ENCODE measurements at regions not wholly inside any gene's neighbourhood (a gene's known extent, or its start where the extent isn't known, plus 50 kb on each side); places are given as distances from the start of the nearest gene placed in this dataset.
"Not testable (repeated sequence)": the region's sequence is repeated elsewhere in the genome, so short reads cannot be mapped to it uniquely, and the experiment has no call there.

- not testable (repeated sequence) for ATAC-seq
Observed at GRCh38 chr2:114018464-114018863, 128.6 kb downstream of the ACTR3 start.

GRCh38 chr2:114020668-114021067 is 130.8 kb downstream of the ACTR3 start:
- ATAC-seq, result no peak
- no peak for DNase-seq
- intact Hi-C loops (cut with DNase I), result no loop called here

More at GRCh38 chr2:114018464-114018863, 128.6 kb downstream of the ACTR3 start:
- DNase-seq; intact Hi-C loops (cut with DNase I): not testable (repeated sequence)

- no peak for ATAC-seq
- intact Hi-C loops (cut with DNase I), result no loop called here
- no peak for DNase-seq
Observed at GRCh38 chr2:114022360-114023085, 132.6 kb downstream of the ACTR3 start.

GRCh38 chr2:114024326-114024725 is 134.4 kb downstream of the ACTR3 start:
- DNase-seq, result no peak
- ATAC-seq, result no peak
- intact Hi-C loops (cut with DNase I), result no loop called here

GRCh38 chr2:114025030-114025429 is 135.1 kb downstream of the ACTR3 start:
- intact Hi-C loops (cut with DNase I), result no loop called here
- no peak for DNase-seq
- ATAC-seq, result no peak

- ATAC-seq, result no peak
- no peak for DNase-seq
- intact Hi-C loops (cut with DNase I), result no loop called here
Observed at GRCh38 chr2:114027437-114027836, 137.5 kb downstream of the ACTR3 start.

- no peak for ATAC-seq
- no peak for DNase-seq
- intact Hi-C loops (cut with DNase I), result no loop called here
Observed at GRCh38 chr2:114031605-114032505, 142.0 kb downstream of the ACTR3 start.

- intact Hi-C loops (cut with DNase I), result no loop called here
- DNase-seq, result no peak
- no peak for ATAC-seq
Observed at GRCh38 chr2:114032705-114033104, 142.8 kb downstream of the ACTR3 start.

GRCh38 chr2:114034742-114035141 is 144.9 kb downstream of the ACTR3 start:
- ATAC-seq (no peak), DNase-seq (no peak)
- intact Hi-C loops (cut with DNase I), result no loop called here

GRCh38 chr2:114038710-114039109 is 148.8 kb downstream of the ACTR3 start:
- ATAC-seq (no peak), DNase-seq (no peak)
- intact Hi-C loops (cut with DNase I), result no loop called here

- intact Hi-C loops (cut with DNase I), result no loop called here
- ATAC-seq (no peak), DNase-seq (no peak)
Observed at GRCh38 chr2:114039677-114040076, 149.8 kb downstream of the ACTR3 start.

GRCh38 chr2:114040826-114041225 is 150.9 kb downstream of the ACTR3 start:
- no peak for DNase-seq
- no peak for ATAC-seq
- intact Hi-C loops (cut with DNase I), result no loop called here

GRCh38 chr2:114044985-114045384 is 155.1 kb downstream of the ACTR3 start:
- no peak for ATAC-seq
- no peak for DNase-seq
- intact Hi-C loops (cut with DNase I), result no loop called here

GRCh38 chr2:114046373-114046772 is 156.5 kb downstream of the ACTR3 start:
- DNase-seq (no peak), ATAC-seq (no peak)
- intact Hi-C loops (cut with DNase I), result no loop called here

GRCh38 chr2:114046866-114047435 is 157.1 kb downstream of the ACTR3 start:
- intact Hi-C loops (cut with DNase I), result no loop called here
- DNase-seq (no peak), ATAC-seq (no peak)

GRCh38 chr2:114049280-114049679 is 159.4 kb downstream of the ACTR3 start:
- ATAC-seq (no peak), DNase-seq (no peak)
- intact Hi-C loops (cut with DNase I), result no loop called here

GRCh38 chr2:114049826-114050225 is 159.9 kb downstream of the ACTR3 start:
- intact Hi-C loops (cut with DNase I), result no loop called here
- DNase-seq (no peak), ATAC-seq (no peak)

GRCh38 chr2:114056294-114057143 is 166.6 kb downstream of the ACTR3 start:
- intact Hi-C loops (cut with DNase I), result no loop called here
- DNase-seq, result no peak
- ATAC-seq, result no peak

GRCh38 chr2:114057638-114058037 is 167.7 kb downstream of the ACTR3 start:
- ATAC-seq, result no peak
- no peak for DNase-seq
- intact Hi-C loops (cut with DNase I), result no loop called here

Measured in left cardiac atrium (tissue), 4 donors.